ENCODE measurements at regions not wholly inside any gene's neighbourhood (a gene's known extent, or its start where the extent isn't known, plus 50 kb on each side); places are given as distances from the start of the nearest gene placed in this dataset.
A peak's percentile ranks its signal among the peaks of the same experiment; 100 is the strongest.

- H3K27me3 ChIP-seq (replicated peaks; ENCODE audit: control insufficient read depth, insufficient read depth, low read length), result no peaks in the 10 kb centered on the region
- no peak overlapping the region for H3K4me3 ChIP-seq (replicated peaks; ENCODE audit: low read depth, low read length)
- TF ChIP-seq CTCF (IDR thresholded peaks at IDR 0.05; ENCODE audit: insufficient read depth, low read length, poor library complexity, severe bottlenecking), result no peak
- DNase-seq (ENCODE audit: extremely low read depth, insufficient read length), result no peak
- H3K36me3 ChIP-seq (ENCODE audit: control insufficient read depth, insufficient read depth, low read length), result no peaks in the 10 kb centered on the region
Observed at GRCh38 chr17:72507370-72507769, 386.6 kb downstream of the SOX9 start.

- no peaks in the 10 kb centered on the region for H3K27me3 ChIP-seq (replicated peaks; ENCODE audit: control insufficient read depth, insufficient read depth, low read length)
- H3K4me3 ChIP-seq (replicated peaks; ENCODE audit: low read depth, low read length), result no peak overlapping the region
- DNase-seq (ENCODE audit: extremely low read depth, insufficient read length), result peak; percentile 44
- no peak for TF ChIP-seq CTCF (IDR thresholded peaks at IDR 0.05; ENCODE audit: insufficient read depth, low read length, poor library complexity, severe bottlenecking)
- H3K36me3 ChIP-seq (ENCODE audit: control insufficient read depth, insufficient read depth, low read length), result no peaks in the 10 kb centered on the region
Observed at GRCh38 chr17:72510351-72511016, 389.7 kb downstream of the SOX9 start.

- H3K4me3 ChIP-seq (replicated peaks; ENCODE audit: low read depth, low read length), result no peak overlapping the region
- H3K27me3 ChIP-seq (replicated peaks; ENCODE audit: control insufficient read depth, insufficient read depth, low read length), result no peaks in the 10 kb centered on the region
- no peaks in the 10 kb centered on the region for H3K36me3 ChIP-seq (ENCODE audit: control insufficient read depth, insufficient read depth, low read length)
- TF ChIP-seq CTCF (IDR thresholded peaks at IDR 0.05; ENCODE audit: insufficient read depth, low read length, poor library complexity, severe bottlenecking), result no peak
- DNase-seq (ENCODE audit: extremely low read depth, insufficient read length), result no peak
Observed at GRCh38 chr17:72511242-72511641, 390.4 kb downstream of the SOX9 start.

- no peak for TF ChIP-seq CTCF (IDR thresholded peaks at IDR 0.05; ENCODE audit: insufficient read depth, low read length, poor library complexity, severe bottlenecking)
- no peaks in the 10 kb centered on the region for H3K27me3 ChIP-seq (replicated peaks; ENCODE audit: control insufficient read depth, insufficient read depth, low read length)
- DNase-seq (ENCODE audit: extremely low read depth, insufficient read length), result no peak
- no peaks in the 10 kb centered on the region for H3K36me3 ChIP-seq (ENCODE audit: control insufficient read depth, insufficient read depth, low read length)
- H3K4me3 ChIP-seq (replicated peaks; ENCODE audit: low read depth, low read length), result no peak overlapping the region
Observed at GRCh38 chr17:72511874-72512273, 391.1 kb downstream of the SOX9 start.

- Histone ChIP-seq H3K4me3 (replicated peaks; ENCODE audit: low read depth, low read length) (no peak overlapping the region), H3K27me3 (replicated peaks; ENCODE audit: control insufficient read depth, insufficient read depth, low read length) (no peaks in the 10 kb centered on the region), H3K36me3 (ENCODE audit: control insufficient read depth, insufficient read depth, low read length) (no peaks in the 10 kb centered on the region)
- peak; percentile 32 for DNase-seq (ENCODE audit: extremely low read depth, insufficient read length)
- TF ChIP-seq CTCF (IDR thresholded peaks at IDR 0.05; ENCODE audit: insufficient read depth, low read length, poor library complexity, severe bottlenecking), result no peak
Observed at GRCh38 chr17:72512649-72513556, 392.1 kb downstream of the SOX9 start.

All from GM06990 (cell line).